NOMO-1 treated with dmso at 0.1 percent for 144 hours (cell line): ENCODE measurements at regions not wholly inside any gene's neighbourhood (a gene's known extent, or its start where the extent isn't known, plus 50 kb on each side); places are given as distances from the start of the nearest gene placed in this dataset.
"Not testable (repeated sequence)": the region's sequence is repeated elsewhere in the genome, so short reads cannot be mapped to it uniquely, and the experiment has no call there.

ENCODE experiments used
- DNase-seq: peaks from one replicate; lab custom pipeline; 2025; ENCODE audit not compliant: unreplicated experiment; lab: John Stamatoyannopoulos, UW

- DNase-seq: no peak
Observed at GRCh38 chr4:131113704-131114103, 2017.8 kb downstream of the C4orf33 start.

GRCh38 chr4:131119661-131120060 lies 2023.7 kb downstream of the C4orf33 start:
- DNase-seq: no peak

GRCh38 chr4:131137196-131137595 lies 2011.9 kb upstream of the PCDH10 start:
- DNase-seq: no peak

GRCh38 chr4:131159261-131159660 lies 1989.8 kb upstream of the PCDH10 start:
- no peak for DNase-seq

GRCh38 chr4:131192318-131192717 lies 1956.8 kb upstream of the PCDH10 start:
- no peak for DNase-seq

- DNase-seq: no peak
Observed at GRCh38 chr4:131207589-131207988, 1941.5 kb upstream of the PCDH10 start.

GRCh38 chr4:131248314-131248713 lies 1900.8 kb upstream of the PCDH10 start:
- no peak for DNase-seq

- no peak for DNase-seq
Observed at GRCh38 chr4:131251321-131251720, 1897.8 kb upstream of the PCDH10 start.

- no peak for DNase-seq
Observed at GRCh38 chr4:131257241-131257640, 1891.9 kb upstream of the PCDH10 start.

GRCh38 chr4:131258361-131258760 lies 1890.7 kb upstream of the PCDH10 start:
- no peak for DNase-seq

GRCh38 chr4:131288441-131288840 lies 1860.7 kb upstream of the PCDH10 start:
- DNase-seq: no peak

GRCh38 chr4:131296192-131296591 lies 1852.9 kb upstream of the PCDH10 start:
- no peak for DNase-seq

GRCh38 chr4:131302108-131302507 lies 1847.0 kb upstream of the PCDH10 start:
- DNase-seq: no peak

GRCh38 chr4:131304686-131305085 lies 1844.4 kb upstream of the PCDH10 start:
- DNase-seq: no peak

- no peak for DNase-seq
Observed at GRCh38 chr4:131309628-131310027, 1839.5 kb upstream of the PCDH10 start.

GRCh38 chr4:131316086-131316485 lies 1833.0 kb upstream of the PCDH10 start:
- DNase-seq: no peak

- no peak for DNase-seq
Observed at GRCh38 chr4:131337936-131338335, 1811.2 kb upstream of the PCDH10 start.

- no peak for DNase-seq
Observed at GRCh38 chr4:131339137-131339536, 1810.0 kb upstream of the PCDH10 start.

GRCh38 chr4:131344761-131345160 lies 1804.3 kb upstream of the PCDH10 start:
- no peak for DNase-seq

GRCh38 chr4:131347816-131348215 lies 1801.3 kb upstream of the PCDH10 start:
- DNase-seq: no peak

GRCh38 chr4:131348263-131348662 lies 1800.8 kb upstream of the PCDH10 start:
- no peak for DNase-seq

GRCh38 chr4:131352371-131352770 lies 1796.7 kb upstream of the PCDH10 start:
- not testable (repeated sequence) for DNase-seq

- DNase-seq: no peak
Observed at GRCh38 chr4:131366714-131367113, 1782.4 kb upstream of the PCDH10 start.

- no peak for DNase-seq
Observed at GRCh38 chr4:131367441-131367840, 1781.7 kb upstream of the PCDH10 start.
